H1 (cell line): ENCODE measurements at regions not wholly inside any gene's neighbourhood (a gene's known extent, or its start where the extent isn't known, plus 50 kb on each side); places are given as distances from the start of the nearest gene placed in this dataset.

Experiments
- CTCF ChIA-PET: fragments of 300-600 bp; sonication (Branson Sonifier 250); formaldehyde crosslinking; loops from one replicate; lab custom pipeline; 2021; ENCODE audit not compliant: partially characterized antibody; lab: Charles Lee
- POLR2A ChIA-PET: fragments of 300-600 bp; sonication (Branson Sonifier 250); formaldehyde crosslinking; loops from one replicate; lab custom pipeline; 2021; ENCODE audit warnings: inconsistent platforms; ENCODE audit not compliant: partially characterized antibody; lab: Charles Lee
- DNase-seq, 2 experiments: peaks; one replicate each; pipeline versions ENCODE4 v3.0.0 to v3.0.0-alpha.2; 2010 to 2022; ENCODE audit warnings: low spot score in 2 of 2, low read depth in 1 of 2, mixed read lengths in 1 of 2
- FAIRE-seq: peaks from 2 replicates; lab custom pipeline; 2011; peaks lifted over from hg19 to GRCh38; lab: Jason Lieb, UNC
- H2AFZ ChIP-seq: 2 replicates; pipeline ENCODE4 v1.8.1; 2012; ENCODE audit warnings: low read length, inconsistent platforms
- H2AK5ac ChIP-seq: 2 replicates; pipeline ENCODE4 v1.6.1; 2013; ENCODE audit warnings: low read depth, low read length
- H2BK120ac ChIP-seq: replicated peaks from 2 replicates; pipeline ENCODE3; 2013; ENCODE audit warnings: low read depth, low read length, inconsistent platforms
- H2BK12ac ChIP-seq: 2 replicates; pipeline ENCODE4 v1.6.1; 2013; ENCODE audit warnings: low read depth, low read length
- H2BK15ac ChIP-seq: 2 replicates; pipeline ENCODE4 v1.6.1; 2013; ENCODE audit warnings: low read length
- H2BK20ac ChIP-seq: 2 replicates; pipeline ENCODE4 v1.6.1; 2013; ENCODE audit warnings: low read length
- H2BK5ac ChIP-seq: 2 replicates; pipeline ENCODE4 v1.6.1; 2013; ENCODE audit warnings: low read depth, low read length
- H3K14ac ChIP-seq: 2 replicates; pipeline ENCODE4 v1.6.1; 2013; ENCODE audit warnings: inconsistent platforms; ENCODE audit not compliant: insufficient read length
- H3K18ac ChIP-seq: 2 replicates; pipeline ENCODE4 v1.6.1; 2013; ENCODE audit warnings: low read length; ENCODE audit errors: extremely low read depth
- H3K23ac ChIP-seq: 2 replicates; pipeline ENCODE4 v1.6.1; 2013; ENCODE audit warnings: inconsistent platforms; ENCODE audit not compliant: insufficient read length
- H3K23me2 ChIP-seq: 2 replicates; pipeline ENCODE4 v1.6.1; 2013; ENCODE audit warnings: low read depth, low read length
- H3K27ac ChIP-seq: 2 replicates; pipeline ENCODE4 v1.6.1; 2011; ENCODE audit warnings: low read depth, low read length, inconsistent platforms
- H3K27me3 ChIP-seq, 4 experiments: replicated peaks in 1 of 4; 1 replicate in 1 of 4; 2 replicates in 3 of 4; pipeline versions ENCODE4 v1.6.1 to v1.8.1; 2011 to 2013; ENCODE audit warnings: low read length in 3 of 4, mild to moderate bottlenecking in 3 of 4, inconsistent platforms in 2 of 4, mixed read lengths in 2 of 4, moderate library complexity in 1 of 4; ENCODE audit not compliant: control insufficient read depth in 3 of 4, insufficient read depth in 3 of 4; ENCODE audit errors: extremely low read depth in 1 of 4
- H3K36me3 ChIP-seq, 4 experiments: 2 replicates each; pipeline versions ENCODE4 v1.6.1 to v1.8.1; 2011 to 2013; ENCODE audit warnings: mild to moderate bottlenecking in 4 of 4, low read length in 3 of 4, moderate library complexity in 2 of 4, control low read depth in 1 of 4, inconsistent platforms in 1 of 4; ENCODE audit not compliant: insufficient read depth in 4 of 4, control insufficient read depth in 2 of 4
- H3K4ac ChIP-seq: replicated peaks from 2 replicates; pipeline ENCODE3; 2013; ENCODE audit warnings: low read length, low read depth, mixed read lengths, inconsistent platforms; ENCODE audit not compliant: insufficient read length
- H3K4me1 ChIP-seq, 4 experiments: replicated peaks in 1 of 4; 1 replicate in 1 of 4; 2 replicates in 3 of 4; pipeline versions ENCODE4 v1.6.1 to v1.8.1; 2011 to 2013; ENCODE audit warnings: low read length in 3 of 4, inconsistent platforms in 2 of 4, mixed read lengths in 1 of 4; ENCODE audit not compliant: insufficient read depth in 4 of 4, control insufficient read depth in 3 of 4
- H3K4me2 ChIP-seq, 2 experiments: 2 replicates each; pipeline versions ENCODE4 v1.6.1 to v1.8.1; 2011 to 2013; ENCODE audit warnings: low read depth in 2 of 2, low read length in 2 of 2, control low read depth in 1 of 2, inconsistent platforms in 1 of 2, mild to moderate bottlenecking in 1 of 2; ENCODE audit not compliant: insufficient read depth in 1 of 2
- H3K4me3 ChIP-seq, 4 experiments: fragments of 200-600, 300-600 bp in 1 of 4; sonication (generic), shearing (Covaris generic), sonication (Bioruptor Twin) in 1 of 4; 2 replicates each; pipeline versions ENCODE4 v1.5.1 to v1.8.1; 2011 to 2016; ENCODE audit warnings: low read length in 4 of 4, low read depth in 3 of 4, control low read depth in 2 of 4, inconsistent platforms in 2 of 4, mild to moderate bottlenecking in 2 of 4, mixed read lengths in 1 of 4, moderate library complexity in 1 of 4; ENCODE audit not compliant: insufficient read depth in 2 of 4; ENCODE audit errors: extremely low read depth in 1 of 4
- H3K56ac ChIP-seq: replicated peaks from 2 replicates; pipeline ENCODE3; 2013; ENCODE audit warnings: low read depth, mild to moderate bottlenecking, mixed read lengths, low read length, inconsistent platforms; ENCODE audit not compliant: insufficient read length
- H3K79me1 ChIP-seq: 2 replicates; pipeline ENCODE4 v1.6.1; 2013; ENCODE audit warnings: low read depth, low read length, control low read depth
- H3K79me2 ChIP-seq, 2 experiments: 2 replicates each; pipeline versions ENCODE4 v1.6.1 to v1.8.1; 2012 to 2013; ENCODE audit warnings: low read length in 2 of 2, mild to moderate bottlenecking in 2 of 2, inconsistent platforms in 1 of 2; ENCODE audit not compliant: insufficient read depth in 2 of 2, control insufficient read depth in 1 of 2
- H3K9ac ChIP-seq, 4 experiments: replicated peaks in 1 of 4; 1 replicate in 1 of 4; 2 replicates in 3 of 4; pipeline versions ENCODE4 v1.6.1 to v1.8.1; 2011 to 2013; ENCODE audit warnings: low read depth in 3 of 4, low read length in 3 of 4, control low read depth in 2 of 4, mild to moderate bottlenecking in 2 of 4, moderate library complexity in 2 of 4, inconsistent platforms in 1 of 4; ENCODE audit errors: extremely low read depth in 1 of 4
- H3K9me3 ChIP-seq, 2 experiments: 2 replicates each; pipeline versions ENCODE4 v1.6.1 to v1.8.1; 2012 to 2013; ENCODE audit warnings: mild to moderate bottlenecking in 2 of 2, moderate library complexity in 2 of 2, control low read depth in 1 of 2, inconsistent platforms in 1 of 2, low read depth in 1 of 2, low read length in 1 of 2, mixed read lengths in 1 of 2; ENCODE audit not compliant: insufficient read depth in 2 of 2
- H4K20me1 ChIP-seq, 2 experiments: replicated peaks in 1 of 2; 2 replicates each; pipeline versions ENCODE3 to v1.8.1; 2011 to 2013; ENCODE audit warnings: inconsistent platforms in 2 of 2, low read length in 2 of 2, mild to moderate bottlenecking in 1 of 2; ENCODE audit not compliant: insufficient read depth in 2 of 2, control insufficient read depth in 1 of 2
- H4K5ac ChIP-seq: 2 replicates; pipeline ENCODE4 v1.6.1; 2013; ENCODE audit warnings: low read length, low read depth, mixed read lengths, inconsistent platforms; ENCODE audit not compliant: insufficient read length
- H4K8ac ChIP-seq: 2 replicates; pipeline ENCODE4 v1.8.0; 2013; ENCODE audit warnings: mild to moderate bottlenecking, moderate library complexity, low read length, inconsistent platforms; ENCODE audit not compliant: insufficient read depth; ENCODE audit errors: extremely low read depth
- H4K91ac ChIP-seq: replicated peaks from 2 replicates; pipeline ENCODE3; 2013; ENCODE audit warnings: low read length, mixed read lengths, inconsistent platforms; ENCODE audit not compliant: insufficient read length
- BACH1 ChIP-seq: IDR thresholded peaks from 2 replicates; pipeline ENCODE4 v1.6.1; 2012; ENCODE audit warnings: low read length, improper control_type of control experiment
- CTCF ChIP-seq, 3 experiments: IDR thresholded peaks; 1 replicate in 2 of 3; 2 replicates in 1 of 3; pipeline versions ENCODE4 v1.5.1 to v1.6.1; 2011; ENCODE audit warnings: low read length in 3 of 3, mild to moderate bottlenecking in 3 of 3, inconsistent platforms in 2 of 3, low read depth in 1 of 3, moderate library complexity in 1 of 3; ENCODE audit not compliant: insufficient read depth in 1 of 3; ENCODE audit errors: control extremely low read depth in 1 of 3
- POLR2A ChIP-seq, 2 experiments: IDR thresholded peaks; 1 replicate in 1 of 2; 2 replicates in 1 of 2; pipeline ENCODE4 v1.6.1; 2011; ENCODE audit warnings: low read depth in 2 of 2, low read length in 2 of 2, mild to moderate bottlenecking in 2 of 2; ENCODE audit errors: control extremely low read depth in 1 of 2
- SIX5 ChIP-seq: IDR thresholded peaks from 2 replicates; pipeline ENCODE4 v1.6.1; 2011; ENCODE audit warnings: mild to moderate bottlenecking, low read depth, low read length
- TAF1 ChIP-seq: IDR thresholded peaks from 2 replicates; pipeline ENCODE4 v1.6.1; 2011; ENCODE audit warnings: mild to moderate bottlenecking, low read depth, low read length
- TEAD4 ChIP-seq: IDR thresholded peaks from 2 replicates; pipeline ENCODE4 v1.6.1; 2012; ENCODE audit warnings: low read depth, low read length, inconsistent platforms, mixed read lengths
- WGBS, 2 experiments: shearing (Covaris generic) in 1 of 2; methylation state at CpG; one replicate each; pipeline versions ENCODE4 v1.1.6 to v1.1.7; 2013 to 2015; ENCODE audit warnings: low lambda C conversion rate in 2 of 2, mixed read lengths in 2 of 2, inconsistent platforms in 1 of 2, low coverage in 1 of 2, missing lambda C conversion rate in 1 of 2; ENCODE audit not compliant: insufficient replicate concordance in 2 of 2, insufficient coverage in 1 of 2, insufficient read length in 1 of 2; ENCODE audit errors: extremely low coverage in 1 of 2, missing lambda C conversion rate in 1 of 2; 5-methylcytosine and 5-hydroxymethylcytosine counted together

- Histone ChIP-seq H3K4me3 (no peak overlapping the region), H2BK120ac (no peak overlapping the region), H2AK5ac (no peak overlapping the region), H3K27ac (no peak overlapping the region), H3K36me3 (no peaks in the 10 kb centered on the region), H3K27me3 (no peaks in the 10 kb centered on the region), H3K4me2 (no peak overlapping the region), H3K79me2 (no peaks in the 10 kb centered on the region), H3K4ac (no peak overlapping the region), H3K14ac (no peak overlapping the region), H4K5ac (no peak overlapping the region), H3K56ac (no peak overlapping the region), H3K23ac (no peak overlapping the region), H3K4me1 (no peaks in the 10 kb centered on the region), H3K23me2 (no peaks in the 10 kb centered on the region), H2BK20ac (no peak overlapping the region), H2BK15ac (no peak overlapping the region), H4K8ac (no peak overlapping the region), H3K9ac (no peak overlapping the region), H4K20me1 (no peaks in the 10 kb centered on the region), H2AFZ (no peak overlapping the region), H3K18ac (no peak overlapping the region), H3K79me1 (no peaks in the 10 kb centered on the region), H4K91ac (no peak overlapping the region), H3K9me3 (peaks cover 5 to 6% of the 10 kb centered on the region in 2 experiments; a peak in 2 of 4 replicates), H2BK12ac (no peak overlapping the region), H2BK5ac (no peak overlapping the region)
- DNase-seq (no peak), FAIRE-seq (no peak)
- ChIA-PET POLR2A (no interaction called here), CTCF (interaction anchor here (1.0 to 2.9 kb wide), 5 partner anchors 8 to 174 kb away, joined by 3 to 11 read pairs (median 7); no protein-coding TSS in a partner anchor)
- 78% methylated on average over 2 of the region's 2 CpGs; no CpG with 5 or more reads in 1 of the 2 experiments for WGBS, 2 experiments
- TF ChIP-seq TAF1 (no peak), BACH1 (no peak), TEAD4 (no peak), SIX5 (no peak), POLR2A (IDR thresholded peaks at IDR 0.05; ENCODE audit: control extremely low read depth in 1 of 2, low read depth in 2 of 2, low read length in 2 of 2) (no peak), CTCF (IDR thresholded peaks at IDR 0.05; ENCODE audit: control extremely low read depth in 1 of 3, insufficient read depth in 1 of 3, low read depth in 1 of 3, low read length in 3 of 3) (no peak)
Measured at GRCh38 chr4:121477480-121477879, 96.7 kb upstream of the QRFPR start.
